ENCODE measurements at regions not wholly inside any gene's neighbourhood (a gene's known extent, or its start where the extent isn't known, plus 50 kb on each side); places are given as distances from the start of the nearest gene placed in this dataset.

GRCh38 chr13:74561155-74561554 lies 427.0 kb upstream of the KLF12 start:
- Histone ChIP-seq H3K79me2 (ENCODE audit: insufficient read depth, low read length) (no peaks in the 10 kb centered on the region), H4K20me1 (ENCODE audit: insufficient read depth, low read length) (no peaks in the 10 kb centered on the region), H3K4me3 (replicated peaks in 1 of 3; ENCODE audit: insufficient read depth in 1 of 3, low read depth in 2 of 3, low read length in 3 of 3) (no peak overlapping the region), H3K36me3 (replicated peaks in 1 of 2; ENCODE audit: control insufficient read depth in 1 of 2, insufficient read depth in 2 of 2, low read length in 2 of 2) (no peaks in the 10 kb centered on the region), H3K4me2 (ENCODE audit: low read depth, low read length) (no peak overlapping the region), H3K9ac (ENCODE audit: insufficient read depth, low read depth, low read length) (no peak overlapping the region), H3K9me3 (ENCODE audit: low read length) (no peaks in the 10 kb centered on the region), H3K27ac (ENCODE audit: extremely low read length, insufficient read depth, low read length) (no peak overlapping the region), H3K4me1 (ENCODE audit: insufficient read depth, low read length) (no peaks in the 10 kb centered on the region), H2AFZ (ENCODE audit: low read length) (no peak overlapping the region), H3K27me3 (ENCODE audit: control insufficient read depth in 1 of 2, insufficient read depth in 2 of 2, low read length in 2 of 2) (no peaks in the 10 kb centered on the region)
- DNase-seq (ENCODE audit: low spot score) (no peak), FAIRE-seq (no peak), ATAC-seq (no peak)
- no TSS peak for BruUV-seq (replicated peaks)
- in situ Hi-C loops (cut with HindIII; ENCODE audit: extremely low pct_ligation_motif_present, low pct_unique_long_range_greater_than_20kb) = loop anchor here (25.0 kb wide), 1 partner anchor 651 kb away; no protein-coding TSS in a partner anchor
- intact Hi-C loops (cut with micrococcal nuclease; ENCODE audit: unreplicated experiment) = no loop called here
- POLR2A ChIA-PET = no interaction called here
- no peak for TF ChIP-seq ZBED4 (CRISPR knock-in tag; IDR thresholded peaks at IDR 0.05; ENCODE audit: borderline replicate concordance)
- TF ChIP-seq MED8 (CRISPR knock-in tag; IDR thresholded peaks at IDR 0.05; ENCODE audit: insufficient replicate concordance) = no peak
- TF ChIP-seq ZNF841 (CRISPR knock-in tag; IDR thresholded peaks at IDR 0.05; ENCODE audit: borderline replicate concordance) = no peak
- no peak for TF ChIP-seq ZNF33B (CRISPR knock-in tag; IDR thresholded peaks at IDR 0.05)
- TF ChIP-seq ZFP82 (CRISPR knock-in tag; IDR thresholded peaks at IDR 0.05; ENCODE audit: borderline replicate concordance) = no peak
- TF ChIP-seq ZNF691 (CRISPR knock-in tag; IDR thresholded peaks at IDR 0.05; ENCODE audit: borderline replicate concordance, low read depth) = no peak
- TF ChIP-seq ZFX (CRISPR knock-in tag; IDR thresholded peaks at IDR 0.05; ENCODE audit: low read depth) = no peak
- no peak for TF ChIP-seq SMAD3 (CRISPR knock-in tag; IDR thresholded peaks at IDR 0.05)
- no peak for TF ChIP-seq GABPB1 (CRISPR knock-in tag; IDR thresholded peaks at IDR 0.05)
- no peak for TF ChIP-seq ZNF878 (CRISPR knock-in tag; IDR thresholded peaks at IDR 0.05)
- no peak for TF ChIP-seq ARNT (IDR thresholded peaks at IDR 0.05)
- no peak for TF ChIP-seq ZNF883 (CRISPR knock-in tag; IDR thresholded peaks at IDR 0.05; ENCODE audit: not compliant biosample characterization)
- TF ChIP-seq ZNF678 (CRISPR knock-in tag; IDR thresholded peaks at IDR 0.05) = no peak
- TF ChIP-seq TBX2 (CRISPR knock-in tag; IDR thresholded peaks at IDR 0.05; ENCODE audit: borderline replicate concordance) = no peak
- CTCF ChIA-PET (ENCODE audit: low intra/inter-chr PET ratio, low total read pairs) = no interaction called here
